ENCODE measurements at regions not wholly inside any gene's neighbourhood (a gene's known extent, or its start where the extent isn't known, plus 50 kb on each side); places are given as distances from the start of the nearest gene placed in this dataset.

DNA sequence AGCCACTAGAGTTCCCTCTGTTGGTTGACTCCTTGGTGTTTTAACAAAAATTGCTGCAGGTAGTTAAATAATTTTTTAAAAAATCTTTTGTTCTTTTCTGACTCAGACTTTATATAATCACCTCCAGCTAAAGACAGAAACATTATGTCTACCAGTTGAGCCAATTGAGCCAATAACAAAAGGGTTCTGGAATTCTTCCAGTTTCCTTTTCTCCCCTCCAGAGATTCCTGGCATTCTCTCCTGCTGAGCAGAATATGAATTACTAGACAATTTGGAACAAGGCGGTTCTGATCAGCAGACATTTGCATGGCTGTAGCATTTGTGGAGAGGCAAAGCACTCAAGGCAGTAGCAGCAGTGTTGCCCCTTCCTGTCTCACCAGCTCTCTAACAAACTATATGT is 144.0 kb upstream of the SLC35B3 start:
- TF ChIP-seq, protein P1, sequence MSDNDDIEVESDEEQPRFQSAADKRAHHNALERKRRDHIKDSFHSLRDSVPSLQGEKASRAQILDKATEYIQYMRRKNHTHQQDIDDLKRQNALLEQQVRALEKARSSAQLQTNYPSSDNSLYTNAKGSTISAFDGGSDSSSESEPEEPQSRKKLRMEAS (IDR thresholded peaks at IDR 0.05) = no peak
- TF ChIP-seq, protein P2, sequence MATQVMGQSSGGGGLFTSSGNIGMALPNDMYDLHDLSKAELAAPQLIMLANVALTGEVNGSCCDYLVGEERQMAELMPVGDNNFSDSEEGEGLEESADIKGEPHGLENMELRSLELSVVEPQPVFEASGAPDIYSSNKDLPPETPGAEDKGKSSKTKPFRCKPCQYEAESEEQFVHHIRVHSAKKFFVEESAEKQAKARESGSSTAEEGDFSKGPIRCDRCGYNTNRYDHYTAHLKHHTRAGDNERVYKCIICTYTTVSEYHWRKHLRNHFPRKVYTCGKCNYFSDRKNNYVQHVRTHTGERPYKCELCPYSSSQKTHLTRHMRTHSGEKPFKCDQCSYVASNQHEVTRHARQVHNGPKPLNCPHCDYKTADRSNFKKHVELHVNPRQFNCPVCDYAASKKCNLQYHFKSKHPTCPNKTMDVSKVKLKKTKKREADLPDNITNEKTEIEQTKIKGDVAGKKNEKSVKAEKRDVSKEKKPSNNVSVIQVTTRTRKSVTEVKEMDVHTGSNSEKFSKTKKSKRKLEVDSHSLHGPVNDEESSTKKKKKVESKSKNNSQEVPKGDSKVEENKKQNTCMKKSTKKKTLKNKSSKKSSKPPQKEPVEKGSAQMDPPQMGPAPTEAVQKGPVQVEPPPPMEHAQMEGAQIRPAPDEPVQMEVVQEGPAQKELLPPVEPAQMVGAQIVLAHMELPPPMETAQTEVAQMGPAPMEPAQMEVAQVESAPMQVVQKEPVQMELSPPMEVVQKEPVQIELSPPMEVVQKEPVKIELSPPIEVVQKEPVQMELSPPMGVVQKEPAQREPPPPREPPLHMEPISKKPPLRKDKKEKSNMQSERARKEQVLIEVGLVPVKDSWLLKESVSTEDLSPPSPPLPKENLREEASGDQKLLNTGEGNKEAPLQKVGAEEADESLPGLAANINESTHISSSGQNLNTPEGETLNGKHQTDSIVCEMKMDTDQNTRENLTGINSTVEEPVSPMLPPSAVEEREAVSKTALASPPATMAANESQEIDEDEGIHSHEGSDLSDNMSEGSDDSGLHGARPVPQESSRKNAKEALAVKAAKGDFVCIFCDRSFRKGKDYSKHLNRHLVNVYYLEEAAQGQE (IDR thresholded peaks at IDR 0.05) = no peak
- TF ChIP-seq YY1 (IDR thresholded peaks at IDR 0.05) (no peak), CTCF (IDR thresholded peaks at IDR 0.05; ENCODE audit: low read depth, low read length, missing input control) (no peak), TAF1 (conservative IDR thresholded peaks at IDR 0.05) (no peak), EGR1 (IDR thresholded peaks at IDR 0.05; ENCODE audit: low read depth in 2 of 2) (no peak), RXRA (IDR thresholded peaks at IDR 0.05) (no peak), JUND (IDR thresholded peaks at IDR 0.05) (no peak), FOXA1 (IDR thresholded peaks at IDR 0.05) (no peak), RAD21 (IDR thresholded peaks at IDR 0.05) (no peak), ATF3 (IDR thresholded peaks at IDR 0.05) (no peak), ZBTB33 (IDR thresholded peaks at IDR 0.05) (no peak), SP1 (IDR thresholded peaks at IDR 0.05) (no peak)

Data from liver (tissue), 3 donors.